Epidermal melanocyte (primary cell): ENCODE measurements at regions not wholly inside any gene's neighbourhood (a gene's known extent, or its start where the extent isn't known, plus 50 kb on each side); places are given as distances from the start of the nearest gene placed in this dataset.
"Not testable (repeated sequence)": the region's sequence is repeated elsewhere in the genome, so short reads cannot be mapped to it uniquely, and the experiment has no call there.

ENCODE experiments used
- DNase-seq: peaks from one replicate; pipeline ENCODE4 v3.0.0; 2011; ENCODE audit warnings: low spot score; ENCODE audit not compliant: insufficient read length

GRCh38 chr3:79983118-79983517, 215.3 kb upstream of the ROBO1 start:
- no peak for DNase-seq

GRCh38 chr3:79979990-79980389, 212.2 kb upstream of the ROBO1 start:
- no peak for DNase-seq

- no peak for DNase-seq
These were observed 208.7 kb upstream of the ROBO1 start for GRCh38 chr3:79976466-79976865.

- no peak for DNase-seq
These were observed 206.3 kb upstream of the ROBO1 start for GRCh38 chr3:79973917-79974595.

GRCh38 chr3:79973482-79973881, 205.7 kb upstream of the ROBO1 start:
- DNase-seq = no peak

- no peak for DNase-seq
These were observed 200.6 kb upstream of the ROBO1 start for GRCh38 chr3:79968418-79968817.

- no peak for DNase-seq
These were observed 192.8 kb upstream of the ROBO1 start for GRCh38 chr3:79960594-79960993.

- DNase-seq = no peak
These were observed 189.3 kb upstream of the ROBO1 start for GRCh38 chr3:79957066-79957465.

GRCh38 chr3:79954756-79955155, 187.0 kb upstream of the ROBO1 start:
- no peak for DNase-seq

- DNase-seq = no peak
These were observed 185.8 kb upstream of the ROBO1 start for GRCh38 chr3:79953591-79954101.

GRCh38 chr3:79951426-79951825, 183.6 kb upstream of the ROBO1 start:
- not testable (repeated sequence) for DNase-seq

- DNase-seq = no peak
These were observed 180.2 kb upstream of the ROBO1 start for GRCh38 chr3:79947957-79948356.

GRCh38 chr3:79947469-79947868, 179.7 kb upstream of the ROBO1 start:
- DNase-seq = no peak

- DNase-seq = no peak
These were observed 169.8 kb upstream of the ROBO1 start for GRCh38 chr3:79937567-79937966.

- DNase-seq = no peak
These were observed 162.4 kb upstream of the ROBO1 start for GRCh38 chr3:79930196-79930595.

GRCh38 chr3:79928687-79929408, 161.1 kb upstream of the ROBO1 start:
- DNase-seq = no peak

GRCh38 chr3:79926522-79926921, 158.7 kb upstream of the ROBO1 start:
- no peak for DNase-seq

GRCh38 chr3:79922633-79923032, 154.8 kb upstream of the ROBO1 start:
- DNase-seq = no peak

GRCh38 chr3:79917561-79917960, 149.8 kb upstream of the ROBO1 start:
- no peak for DNase-seq

- no peak for DNase-seq
These were observed 142.5 kb upstream of the ROBO1 start for GRCh38 chr3:79910337-79910736.

GRCh38 chr3:79906106-79906505, 138.3 kb upstream of the ROBO1 start:
- no peak for DNase-seq

GRCh38 chr3:79902151-79902550, 134.4 kb upstream of the ROBO1 start:
- DNase-seq = no peak

- no peak for DNase-seq
These were observed 131.1 kb upstream of the ROBO1 start for GRCh38 chr3:79898907-79899306.
